SK-N-SH (cell line): ENCODE measurements at regions not wholly inside any gene's neighbourhood (a gene's known extent, or its start where the extent isn't known, plus 50 kb on each side); places are given as distances from the start of the nearest gene placed in this dataset.

Experiments
- CTCF ChIA-PET: fragments of 300-600, 350-600 bp; formaldehyde crosslinking; extraction: SDS; loops from one replicate; lab custom pipeline; 2021; lab: Yijun Ruan, JAX
- POLR2A ChIA-PET: fragments of 350-600 bp; sonication (Branson Sonifier 250); formaldehyde crosslinking; extraction: SDS; loops from one replicate; lab custom pipeline; 2020; ENCODE audit warnings: antibody characterized with exemption, inconsistent platforms; lab: Yijun Ruan, JAX
- DNase-seq: peaks from one replicate; pipeline ENCODE4 v3.0.0; 2012
- H2AFZ ChIP-seq: fragments of 200-600 bp; sonication (generic); 2 replicates; pipeline ENCODE4 v1.8.1; 2016; ENCODE audit warnings: antibody characterized with exemption, mild to moderate bottlenecking, low read depth
- H3F3A ChIP-seq: fragments of 200-600 bp; sonication (generic); replicated peaks from 2 replicates; pipeline ENCODE3; 2016; ENCODE audit warnings: antibody characterized with exemption, mild to moderate bottlenecking; ENCODE audit not compliant: insufficient read depth
- H3K27ac ChIP-seq, 2 experiments: fragments of 200-500 bp in 1 of 2; fragments of 200-600 bp in 1 of 2; sonication (Bioruptor generic) in 1 of 2; sonication (generic), shearing (Covaris generic) in 1 of 2; 2 replicates each; pipeline versions ENCODE4 v1.5.1 to v1.6.1; 2014 to 2016; ENCODE audit warnings: low read depth in 2 of 2, inconsistent platforms in 1 of 2, low read length in 1 of 2, mild to moderate bottlenecking in 1 of 2, mixed read lengths in 1 of 2
- H3K27me3 ChIP-seq: fragments of 200-600 bp; sonication (generic), shearing (Covaris generic); 2 replicates; pipeline ENCODE4 v1.6.1; 2016; ENCODE audit warnings: mixed run types; ENCODE audit not compliant: insufficient read depth
- H3K36me3 ChIP-seq, 2 experiments: fragments of 200-500 bp in 1 of 2; fragments of 200-600 bp in 1 of 2; sonication (Bioruptor generic) in 1 of 2; sonication (generic) in 1 of 2; replicated peaks in 1 of 2; 2 replicates each; pipeline versions ENCODE3 to v1.5.1; 2014 to 2016; ENCODE audit warnings: low read length in 1 of 2, mild to moderate bottlenecking in 1 of 2; ENCODE audit not compliant: insufficient read depth in 2 of 2, control insufficient read depth in 1 of 2
- H3K4me1 ChIP-seq, 2 experiments: fragments of 200-500 bp in 1 of 2; fragments of 200-600 bp in 1 of 2; sonication (Bioruptor generic) in 1 of 2; sonication (generic), shearing (Covaris generic) in 1 of 2; 2 replicates each; pipeline versions ENCODE4 v1.5.1 to v1.6.1; 2014 to 2016; ENCODE audit warnings: low read depth in 1 of 2, low read length in 1 of 2, mixed run types in 1 of 2; ENCODE audit not compliant: insufficient read depth in 2 of 2, control insufficient read depth in 1 of 2
- H3K4me2 ChIP-seq: fragments of 200-600 bp; sonication (generic), shearing (Covaris generic); 2 replicates; pipeline ENCODE4 v1.6.1; 2017; ENCODE audit warnings: mixed run types
- H3K4me3 ChIP-seq, 2 experiments: fragments of 200-500 bp in 1 of 2; fragments of 200-600 bp in 1 of 2; sonication (Bioruptor generic) in 1 of 2; sonication (generic), shearing (Covaris generic) in 1 of 2; 2 replicates each; pipeline versions ENCODE4 v1.5.1 to v1.8.1; 2014 to 2016; ENCODE audit warnings: low read depth in 2 of 2, inconsistent platforms in 1 of 2, low read length in 1 of 2, mild to moderate bottlenecking in 1 of 2, mixed read lengths in 1 of 2, moderate library complexity in 1 of 2
- H3K79me2 ChIP-seq: fragments of 200-600 bp; sonication (generic); 2 replicates; pipeline ENCODE4 v1.8.1; 2017; ENCODE audit warnings: mild to moderate bottlenecking; ENCODE audit not compliant: insufficient read depth
- H3K9ac ChIP-seq: fragments of 200-600 bp; sonication (generic); 2 replicates; pipeline ENCODE4 v1.6.1; 2017; ENCODE audit warnings: mixed run types
- H3K9me2 ChIP-seq: fragments of 200-600 bp; sonication (generic); 2 replicates; pipeline ENCODE4 v1.6.1; 2017; ENCODE audit warnings: mixed run types
- H3K9me3 ChIP-seq: fragments of 200-600 bp; sonication (generic); 2 replicates; pipeline ENCODE4 v1.6.1; 2017; ENCODE audit warnings: mixed run types, mild to moderate bottlenecking, moderate library complexity
- H4K20me1 ChIP-seq: fragments of 200-600 bp; sonication (generic); 2 replicates; pipeline ENCODE4 v1.6.1; 2017; ENCODE audit warnings: mild to moderate bottlenecking, mixed run types; ENCODE audit not compliant: insufficient read depth
- EZH2phosphoT487 ChIP-seq: fragments of 200-600 bp; sonication (generic); IDR thresholded peaks from 2 replicates; pipeline ENCODE4 v1.6.1; 2017; ENCODE audit warnings: low read depth, mixed run types, mild to moderate bottlenecking, antibody characterized with exemption, moderate library complexity, borderline replicate concordance
- FOSL2 ChIP-seq: IDR thresholded peaks from 2 replicates; pipeline ENCODE4 v1.4.0; 2012; ENCODE audit warnings: low read depth, mild to moderate bottlenecking, moderate library complexity, borderline replicate concordance
- FOXM1 ChIP-seq: IDR thresholded peaks from 2 replicates; pipeline ENCODE4 v1.4.0; 2012; ENCODE audit warnings: low read depth, mild to moderate bottlenecking
- GABPA ChIP-seq: IDR thresholded peaks from 2 replicates; pipeline ENCODE4 v1.4.0; 2012; ENCODE audit warnings: low read depth, mild to moderate bottlenecking
- NFIC ChIP-seq: IDR thresholded peaks from 2 replicates; pipeline ENCODE4 v1.4.0; 2012; ENCODE audit warnings: borderline replicate concordance
- NRF1 ChIP-seq: IDR thresholded peaks from 2 replicates; pipeline ENCODE4 v1.6.1; 2012; ENCODE audit warnings: low read depth, mild to moderate bottlenecking, low read length
- RAD21 ChIP-seq: IDR thresholded peaks from 2 replicates; pipeline ENCODE4 v1.6.1; 2012; ENCODE audit warnings: mild to moderate bottlenecking, low read length
- TCF12 ChIP-seq: IDR thresholded peaks from 2 replicates; pipeline ENCODE4 v1.4.0; 2012
- TEAD4 ChIP-seq: IDR thresholded peaks from 2 replicates; pipeline ENCODE4 v1.4.0; 2012; ENCODE audit warnings: mild to moderate bottlenecking, borderline replicate concordance; ENCODE audit not compliant: insufficient read depth
- YY1 ChIP-seq: IDR thresholded peaks from 2 replicates; pipeline ENCODE4 v1.4.0; 2012; ENCODE audit warnings: low read depth, mild to moderate bottlenecking
- WGBS: methylation state at CpG from one replicate; pipeline ENCODE4 v1.1.6; 2017; ENCODE audit warnings: low lambda C conversion rate; 5-methylcytosine and 5-hydroxymethylcytosine counted together
- TF ChIP-seq, protein P1 (sequence below): fragments of 200-600 bp; sonication (generic); IDR thresholded peaks from 2 replicates; pipeline ENCODE4 v1.6.1; 2017; ENCODE audit warnings: antibody characterized with exemption, mild to moderate bottlenecking, moderate library complexity

DNA sequence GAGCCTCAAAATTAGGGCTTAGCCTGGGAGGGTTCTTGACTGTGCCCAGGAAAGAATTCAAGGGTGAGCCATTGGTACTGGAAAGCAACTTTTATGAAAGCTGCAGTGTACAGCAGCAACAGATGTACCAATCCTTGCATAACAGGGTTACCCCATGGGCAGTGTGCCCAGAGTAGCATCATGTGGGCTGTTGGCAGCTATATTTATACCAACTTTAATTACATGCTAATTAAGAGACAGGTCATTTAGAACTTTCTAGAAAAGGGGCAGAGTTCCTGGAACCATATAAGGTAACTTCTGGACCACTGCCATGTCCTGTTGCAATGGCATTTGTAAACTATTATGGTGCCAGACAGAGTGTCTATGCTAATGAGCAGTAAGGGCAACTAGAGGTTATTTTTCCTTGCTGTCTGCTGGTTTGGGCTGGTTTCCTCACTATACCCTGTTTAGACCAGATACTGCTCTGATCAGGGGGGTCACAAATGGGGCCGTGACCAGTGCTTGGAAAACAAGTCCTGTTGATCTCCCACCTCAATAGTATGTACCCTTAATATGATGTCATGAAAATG is 1120.5 kb upstream of the RAG2 start:
- Histone ChIP-seq H3K79me2 (no peaks in the 10 kb centered on the region), H3K4me2 (no peak overlapping the region), H4K20me1 (no peaks in the 10 kb centered on the region)
- TF ChIP-seq FOSL2 (no peak), YY1 (no peak), TEAD4 (no peak), NRF1 (no peak), TCF12 (no peak), EZH2phosphoT487 (no peak), FOXM1 (no peak)
- TF ChIP-seq, all 33 proteins: peak for 0
- Histone ChIP-seq H3K4me3 (no peak overlapping the region), H3K9me2 (no peaks in the 10 kb centered on the region), H3K36me3 (no peaks in the 10 kb centered on the region), H3K27me3 (no peaks in the 10 kb centered on the region), H3K27ac (no peak overlapping the region), H3K4me1 (peaks cover 0 to 26% of the 10 kb centered on the region in 2 experiments; a peak in 2 of 4 replicates), H3F3A (peaks cover 13% of the 10 kb centered on the region), H3K9ac (no peak overlapping the region), H2AFZ (no peak overlapping the region), H3K9me3 (no peaks in the 10 kb centered on the region)
- POLR2A ChIA-PET = no interaction called here
- WGBS = 46% methylated on average over 1 of the region's 1 CpG
- CTCF ChIA-PET = no interaction called here
- no peak for DNase-seq

DNA sequence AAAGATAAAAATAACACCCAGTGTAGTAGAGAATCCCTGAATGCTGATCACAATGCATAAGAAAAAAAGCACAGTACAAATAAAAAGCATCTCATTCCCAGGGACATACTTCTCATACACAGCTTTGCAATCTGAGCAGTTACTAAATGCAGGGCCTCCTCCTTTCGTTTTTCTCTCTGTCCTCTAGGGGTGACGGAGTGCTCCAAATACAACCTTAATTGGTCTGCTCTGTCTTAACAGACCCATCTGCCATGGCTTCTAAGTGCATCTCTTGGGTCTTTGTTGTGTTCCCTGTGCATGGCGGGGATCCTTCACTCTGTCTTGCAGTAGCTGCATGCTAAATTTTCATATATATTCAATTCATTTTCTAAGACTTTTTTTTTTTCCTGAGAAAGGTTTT is 1114.2 kb upstream of the RAG2 start:
- Histone ChIP-seq H3K9ac (no peak overlapping the region), H3K4me1 (peaks cover 0 to 21% of the 10 kb centered on the region in 2 experiments; a peak in 1 of 4 replicates), H2AFZ (peak overlapping the region; percentile 73), H3F3A (no peaks in the 10 kb centered on the region), H3K9me2 (no peaks in the 10 kb centered on the region), H3K79me2 (no peaks in the 10 kb centered on the region), H4K20me1 (no peaks in the 10 kb centered on the region), H3K4me2 (no peak overlapping the region), H3K27me3 (no peaks in the 10 kb centered on the region), H3K4me3 (no peak overlapping the region; a peak in 1 of 4 replicates), H3K9me3 (no peaks in the 10 kb centered on the region), H3K27ac (no peak overlapping the region), H3K36me3 (no peaks in the 10 kb centered on the region)
- peak; percentile 2 for DNase-seq
- POLR2A ChIA-PET = interaction anchor here (0.7 kb wide), 1 partner anchor 1079 kb away, joined by 3 read pairs; no protein-coding TSS in a partner anchor
- WGBS = 41% methylated on average over 3 of the region's 3 CpGs
- CTCF ChIA-PET = interaction anchor here (0.8 to 1.4 kb wide), 4 partner anchors 16 to 1079 kb away, joined by 3 read pairs; no protein-coding TSS in a partner anchor
- TF ChIP-seq RAD21 (peak; percentile 38), GABPA (no peak)
- TF ChIP-seq, protein P1, sequence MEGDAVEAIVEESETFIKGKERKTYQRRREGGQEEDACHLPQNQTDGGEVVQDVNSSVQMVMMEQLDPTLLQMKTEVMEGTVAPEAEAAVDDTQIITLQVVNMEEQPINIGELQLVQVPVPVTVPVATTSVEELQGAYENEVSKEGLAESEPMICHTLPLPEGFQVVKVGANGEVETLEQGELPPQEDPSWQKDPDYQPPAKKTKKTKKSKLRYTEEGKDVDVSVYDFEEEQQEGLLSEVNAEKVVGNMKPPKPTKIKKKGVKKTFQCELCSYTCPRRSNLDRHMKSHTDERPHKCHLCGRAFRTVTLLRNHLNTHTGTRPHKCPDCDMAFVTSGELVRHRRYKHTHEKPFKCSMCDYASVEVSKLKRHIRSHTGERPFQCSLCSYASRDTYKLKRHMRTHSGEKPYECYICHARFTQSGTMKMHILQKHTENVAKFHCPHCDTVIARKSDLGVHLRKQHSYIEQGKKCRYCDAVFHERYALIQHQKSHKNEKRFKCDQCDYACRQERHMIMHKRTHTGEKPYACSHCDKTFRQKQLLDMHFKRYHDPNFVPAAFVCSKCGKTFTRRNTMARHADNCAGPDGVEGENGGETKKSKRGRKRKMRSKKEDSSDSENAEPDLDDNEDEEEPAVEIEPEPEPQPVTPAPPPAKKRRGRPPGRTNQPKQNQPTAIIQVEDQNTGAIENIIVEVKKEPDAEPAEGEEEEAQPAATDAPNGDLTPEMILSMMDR = peak; percentile 43

DNA sequence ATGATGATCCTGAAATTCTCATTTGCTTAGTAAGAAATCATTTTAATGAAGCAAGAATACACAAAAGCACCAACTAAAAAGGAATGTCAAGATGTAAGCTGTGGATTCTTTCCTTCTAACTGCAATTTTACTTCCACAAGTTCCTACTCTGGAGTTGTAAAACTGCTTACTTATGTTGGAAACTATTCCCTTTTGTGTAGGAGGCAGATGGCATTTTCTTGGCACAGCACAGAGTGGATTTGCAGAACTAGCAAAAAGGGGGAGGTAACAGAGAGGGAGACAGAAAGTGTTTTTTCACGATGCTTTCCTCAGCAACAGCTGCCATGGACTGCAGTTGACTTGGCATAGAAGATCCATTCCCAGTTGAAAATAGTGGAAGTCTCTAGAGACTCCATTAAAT is 1112.0 kb upstream of the RAG2 start:
- ChIA-PET CTCF (no interaction called here), POLR2A (no interaction called here)
- H3K9ac ChIP-seq = no peak overlapping the region
- no peaks in the 10 kb centered on the region for H3K9me3 ChIP-seq
- 0 out of 4 replicates have a peak, but pooled peaks cover 0 to 8% of the 10 kb centered on the region in 2 experiments for H3K4me1 ChIP-seq
- no peaks in the 10 kb centered on the region for H3K9me2 ChIP-seq
- H3K27me3 ChIP-seq = no peaks in the 10 kb centered on the region
- no peaks in the 10 kb centered on the region for H3K79me2 ChIP-seq
- 0 out of 2 replicates have a peak overlapping the region, but pooled peaks have one; percentile 2 for H3K4me2 ChIP-seq
- no peaks in the 10 kb centered on the region for H3K36me3 ChIP-seq
- no peak overlapping the region for H3K4me3 ChIP-seq
- no peaks in the 10 kb centered on the region for H3F3A ChIP-seq
- 0% methylated on average over 1 of the region's 1 CpG for WGBS
- H4K20me1 ChIP-seq = no peaks in the 10 kb centered on the region
- H3K27ac ChIP-seq = peak overlapping the region in 1 of 2 experiments; percentile 25; a peak in 1 of 4 replicates
- no peak for DNase-seq
- no peak overlapping the region for H2AFZ ChIP-seq
- TF ChIP-seq, protein P1 = no peak
- TF ChIP-seq NFIC = peak; percentile 14; the same call in 1 of the 2 replicates
- TF ChIP-seq, all 33 proteins: peak for 1
